Sciatic nerve (tissue), 2 donors: ENCODE measurements at regions not wholly inside any gene's neighbourhood (a gene's known extent, or its start where the extent isn't known, plus 50 kb on each side); places are given as distances from the start of the nearest gene placed in this dataset.
"Not testable (repeated sequence)": the region's sequence is repeated elsewhere in the genome, so short reads cannot be mapped to it uniquely, and the experiment has no call there.

Experiments used
- ATAC-seq: fragments of 200-7000 bp; cut with Tn5 transposase; one replicate; pipeline ENCODE4 v1.9.1; 2020; ENCODE audit warnings: mild to moderate bottlenecking, moderate library complexity
- DNase-seq: peaks from one replicate; pipeline ENCODE4 v3.0.0-alpha.2; 2020; ENCODE audit warnings: low spot score
- intact Hi-C: fragments of 100-400 bp; cut with DNase I; formaldehyde crosslinking; loops from one replicate; pipeline ENCODE4 v1.14.2; 2022
- donor health status: DM: no; HTN: no; CAD: no.
- donor health status: DM: no; HTN: no; CAD: no.

DNA sequence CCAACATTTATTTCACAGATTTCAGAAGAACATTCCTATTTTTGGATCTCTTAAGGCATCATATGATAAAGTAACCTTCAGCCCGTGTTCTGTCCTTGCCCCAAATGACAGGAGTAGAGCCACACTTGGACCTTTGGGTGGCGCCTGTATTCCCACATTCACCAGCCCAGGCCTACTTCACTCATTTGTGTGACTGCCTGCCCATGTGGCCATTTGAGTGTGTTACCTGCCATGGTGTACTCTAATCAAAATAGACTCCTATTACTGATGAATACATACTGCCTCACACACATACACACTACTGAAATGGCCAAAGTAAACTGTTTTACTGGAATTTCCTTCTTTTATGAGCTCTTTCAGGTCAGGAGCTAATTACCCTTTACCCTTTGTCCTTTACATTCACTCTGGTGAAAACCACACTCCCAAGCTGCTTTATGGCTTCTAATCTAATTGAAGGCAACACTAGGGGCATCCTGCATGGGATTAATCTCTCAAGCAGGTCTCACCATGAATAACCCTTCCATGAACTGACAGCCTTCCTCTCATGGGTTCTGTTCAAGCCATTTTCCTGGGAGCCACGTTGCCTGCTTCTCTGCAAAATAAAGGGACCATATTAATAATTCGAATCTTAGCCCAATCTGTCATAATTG, 271.0 kb upstream of the GALNT5 start:
- ATAC-seq (no peak), DNase-seq (no peak)
- intact Hi-C loops, result no loop called here

DNA sequence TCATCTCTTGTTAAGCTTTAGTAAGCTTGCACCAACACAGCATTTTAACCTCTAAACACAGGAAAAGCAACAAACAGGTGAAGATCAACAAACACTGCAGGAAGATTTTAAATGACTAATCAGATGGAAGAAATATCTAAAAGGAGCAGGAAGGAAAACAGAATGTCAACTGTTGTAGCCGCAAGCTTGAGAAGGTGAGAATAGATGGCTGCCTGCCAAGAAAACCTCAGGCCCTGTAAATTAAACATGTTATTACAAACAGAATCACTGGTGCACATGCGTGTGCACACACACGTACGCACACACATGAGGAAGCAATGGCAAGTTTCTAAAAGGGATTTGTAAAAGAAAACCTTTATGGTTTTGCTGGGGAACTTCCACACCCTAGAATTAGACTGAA, 257.8 kb upstream of the GALNT5 start:
- DNase-seq (no peak), ATAC-seq (no peak)
- intact Hi-C loops, result no loop called here

DNA sequence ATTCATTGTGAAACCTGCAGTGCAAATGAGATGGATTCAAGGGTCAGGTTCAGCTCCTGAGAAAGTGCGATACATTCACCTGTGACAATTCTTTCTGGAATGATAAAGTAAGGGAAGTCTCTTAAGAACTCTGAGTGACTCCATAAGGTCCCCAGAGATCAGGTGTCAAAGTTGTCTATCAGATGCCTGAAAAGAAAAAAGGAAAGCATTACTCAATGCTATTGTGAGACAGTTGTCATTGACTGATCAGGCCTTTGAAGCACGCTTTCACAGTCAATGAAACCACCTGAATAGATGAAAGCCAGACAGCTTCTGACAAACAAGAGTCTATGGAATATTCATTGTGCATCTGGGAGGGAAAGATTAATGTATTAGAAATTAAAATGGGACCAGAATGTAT, 252.7 kb upstream of the GALNT5 start:
- intact Hi-C loops, result no loop called here
- DNase-seq, result no peak

DNA sequence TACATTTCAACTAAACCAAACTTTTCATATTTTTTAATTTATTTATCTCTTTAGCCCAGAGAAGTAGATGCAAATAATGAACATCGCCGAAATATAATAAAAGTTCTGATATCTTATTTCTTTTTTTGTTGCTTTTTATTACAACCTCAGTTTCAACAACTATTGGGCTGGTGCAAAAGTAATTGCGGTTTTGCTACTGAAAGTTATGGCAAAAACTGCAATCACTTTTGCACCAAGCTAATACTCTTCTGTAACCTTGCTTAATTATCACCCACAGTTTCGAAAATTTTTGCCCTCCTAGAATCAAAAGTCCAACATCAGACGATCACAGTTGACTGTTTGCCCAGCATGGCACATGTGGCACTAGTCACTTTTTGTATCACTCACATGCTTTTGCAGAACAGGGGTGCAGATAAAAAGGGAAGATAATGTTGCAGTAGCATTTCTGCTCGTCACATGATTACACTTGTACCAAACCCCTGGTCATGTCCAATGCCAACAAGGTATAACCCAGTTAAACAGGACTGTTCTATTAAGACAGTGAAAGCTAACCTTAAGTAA, 242.4 kb upstream of the GALNT5 start:
- intact Hi-C loops, result loop anchor here (5.0 kb wide), 1 partner anchor 822 kb away; no protein-coding TSS in a partner anchor
- no peak for ATAC-seq
- DNase-seq, result no peak

More for the DNA sequence above, 252.7 kb upstream of the GALNT5 start:
- no peak for ATAC-seq

DNA sequence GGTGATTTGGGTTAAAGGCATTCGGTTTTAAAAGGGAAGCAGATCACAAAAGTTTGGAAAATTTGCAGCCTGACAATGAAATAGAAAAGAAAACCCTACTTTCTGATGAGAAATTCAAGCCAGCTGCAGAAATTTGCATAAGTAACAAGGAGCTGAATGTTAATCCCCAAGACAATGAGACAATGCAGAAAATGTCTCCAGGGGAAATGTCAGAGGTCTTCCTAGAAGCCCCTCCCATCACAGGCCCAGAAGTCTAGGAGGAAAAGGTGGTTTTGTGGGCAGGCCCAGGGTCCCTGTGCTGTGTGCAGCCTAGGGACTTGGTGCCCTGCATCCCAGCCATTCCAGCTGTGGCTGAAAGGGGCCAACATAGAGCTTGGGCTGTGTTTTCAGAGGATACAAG, 234.2 kb upstream of the GALNT5 start:
- ATAC-seq, intact Hi-C loops: not testable (repeated sequence)

DNA sequence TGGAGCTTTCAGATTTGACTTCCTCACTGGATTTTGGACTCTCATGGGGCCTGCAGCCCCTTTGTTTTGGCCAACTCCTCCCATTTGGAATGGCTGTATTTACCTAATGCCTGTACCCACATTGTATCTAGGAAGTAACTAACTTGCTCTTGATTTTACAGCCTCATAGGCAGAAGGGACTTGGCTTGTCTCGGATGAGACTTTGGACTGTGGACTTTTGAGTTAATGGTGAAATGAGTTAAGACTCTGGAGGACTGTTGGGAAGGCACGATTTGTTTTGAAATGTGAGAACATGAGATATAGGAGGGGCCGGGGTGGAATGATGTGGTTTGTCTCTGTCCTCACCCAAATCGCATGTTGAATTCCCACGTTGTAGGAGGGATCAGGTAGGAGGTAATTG, 233.4 kb upstream of the GALNT5 start:
- no peak for ATAC-seq
- DNase-seq, result no peak
- intact Hi-C loops, result no loop called here

More for the DNA sequence above, 234.2 kb upstream of the GALNT5 start:
- DNase-seq, result not testable (repeated sequence)

DNA sequence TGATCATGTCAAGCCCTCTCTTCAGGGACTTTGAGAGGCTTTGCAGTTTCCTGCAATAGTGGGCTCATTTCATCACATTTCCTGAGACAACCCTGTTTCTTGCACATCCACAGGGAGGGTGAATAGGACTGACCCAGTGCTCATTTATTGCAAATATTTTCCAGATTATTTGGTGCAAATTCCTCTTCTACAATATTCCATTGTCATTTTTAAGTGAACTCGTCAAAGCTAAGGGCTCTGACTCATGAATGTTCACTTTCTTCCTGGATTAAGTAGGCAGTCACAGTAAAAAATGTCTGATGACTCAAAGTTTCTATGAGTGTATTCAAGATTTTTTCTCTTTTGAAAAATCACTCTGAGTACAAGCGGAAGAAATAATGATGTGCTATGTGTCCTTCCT, 225.5 kb upstream of the GALNT5 start:
- ATAC-seq (peak; percentile 88), DNase-seq (no peak)
- intact Hi-C loops, result no loop called here

DNA sequence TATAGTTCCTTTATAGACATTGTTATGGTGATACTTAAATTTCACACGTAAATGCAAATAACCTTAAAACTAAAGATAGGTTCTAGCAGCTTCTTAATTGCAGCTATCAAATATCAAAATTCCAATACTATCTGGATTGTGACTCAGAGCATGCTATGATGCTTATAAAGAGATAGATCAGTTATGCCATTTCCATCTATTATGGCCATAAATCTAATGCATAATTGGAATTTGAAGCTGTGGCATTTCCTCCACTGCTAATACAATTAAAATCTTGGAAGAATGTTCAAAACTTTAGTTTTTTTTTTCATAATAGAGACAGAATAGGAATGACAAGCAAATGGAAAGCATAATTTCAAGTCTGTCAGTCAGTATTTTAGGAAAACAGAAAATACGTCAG, 220.8 kb upstream of the GALNT5 start:
- ATAC-seq (no peak), DNase-seq (no peak)
- intact Hi-C loops, result no loop called here

DNA sequence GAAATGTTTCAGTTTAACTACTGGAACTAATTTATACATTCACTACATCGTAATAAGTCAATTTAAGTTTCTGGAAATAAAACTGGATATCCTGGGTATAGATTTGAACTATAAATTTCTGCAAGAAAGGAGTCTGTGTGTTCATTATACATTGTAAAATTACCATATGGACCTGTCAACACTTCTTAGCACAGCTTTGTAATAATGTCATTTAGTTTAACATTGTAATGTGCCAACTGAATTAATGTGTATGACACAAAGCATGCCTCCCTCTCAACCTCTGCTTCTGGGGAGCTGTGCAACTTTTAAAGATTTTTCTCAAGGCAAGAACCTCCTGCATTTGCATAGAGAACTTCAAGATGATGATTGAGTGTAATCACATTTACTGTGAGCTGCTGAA, 213.7 kb upstream of the GALNT5 start:
- intact Hi-C loops, result no loop called here
- DNase-seq, result no peak
- no peak for ATAC-seq

DNA sequence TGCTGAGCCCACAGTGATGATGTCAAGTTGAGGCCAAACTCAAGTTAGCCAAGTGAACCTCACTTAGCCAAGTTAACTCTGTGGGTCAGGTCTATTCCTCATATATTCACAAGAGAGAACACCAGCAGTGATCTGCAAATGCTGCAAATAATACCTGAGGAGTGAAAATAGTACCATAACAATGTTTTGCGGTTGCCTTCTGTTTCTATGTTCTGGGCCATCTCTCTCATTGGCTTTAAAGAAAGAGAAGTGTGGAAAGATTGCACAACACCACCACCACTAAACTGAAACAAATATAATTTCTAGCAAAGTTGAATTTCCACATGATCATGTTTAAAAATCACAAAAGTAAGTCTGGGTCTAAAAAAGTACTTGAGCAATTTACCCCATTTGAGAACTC, 211.1 kb upstream of the GALNT5 start:
- ATAC-seq (no peak), DNase-seq (no peak)
- intact Hi-C loops, result no loop called here

DNA sequence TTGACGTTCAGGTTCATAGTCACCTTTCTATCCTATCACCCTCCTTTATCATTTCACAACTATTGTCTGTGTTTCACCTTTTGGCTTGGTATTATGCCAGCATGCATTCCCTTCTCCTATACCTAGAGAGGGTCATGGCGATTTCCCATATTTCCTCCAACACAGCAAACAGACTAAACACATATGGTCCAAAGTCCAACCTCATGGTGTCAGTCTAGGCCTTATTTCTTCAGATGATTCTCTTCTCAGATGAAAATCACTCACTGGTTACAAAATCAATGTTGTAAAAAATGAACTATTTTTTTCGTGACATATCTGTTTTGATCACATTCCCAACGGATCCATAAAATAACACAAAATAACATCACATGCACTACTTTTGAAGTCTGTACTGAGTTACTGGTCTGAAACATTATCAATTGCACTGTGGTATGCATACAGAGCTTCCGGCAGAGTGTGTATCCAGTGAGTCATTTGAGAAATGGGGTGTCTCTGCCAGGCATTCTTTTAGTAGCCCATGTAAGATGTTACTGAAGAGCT, 204.8 kb upstream of the GALNT5 start:
- intact Hi-C loops, result no loop called here

DNA sequence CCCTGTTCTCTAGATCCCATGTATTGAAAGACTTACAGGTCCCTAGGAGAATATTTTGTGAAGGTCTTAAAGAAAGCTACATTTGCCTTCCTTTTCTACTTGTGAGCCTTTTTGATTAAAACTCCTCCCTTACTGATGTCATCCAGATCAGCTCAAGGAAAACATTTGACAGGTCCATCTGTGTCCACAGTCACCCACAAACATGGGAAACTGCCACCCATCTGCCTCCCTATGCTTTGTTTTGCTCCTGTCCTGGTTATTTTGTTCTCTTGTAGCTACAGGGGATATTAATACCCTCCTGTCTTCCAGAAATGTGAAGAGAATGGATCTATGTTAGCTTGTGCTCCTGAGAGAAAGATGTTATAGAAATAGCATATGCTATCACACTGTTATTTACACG, 203.6 kb upstream of the GALNT5 start:
- intact Hi-C loops, result no loop called here
- DNase-seq (no peak), ATAC-seq (no peak)

More for the DNA sequence above, 204.8 kb upstream of the GALNT5 start:
- no peak for DNase-seq
- ATAC-seq, result no peak

DNA sequence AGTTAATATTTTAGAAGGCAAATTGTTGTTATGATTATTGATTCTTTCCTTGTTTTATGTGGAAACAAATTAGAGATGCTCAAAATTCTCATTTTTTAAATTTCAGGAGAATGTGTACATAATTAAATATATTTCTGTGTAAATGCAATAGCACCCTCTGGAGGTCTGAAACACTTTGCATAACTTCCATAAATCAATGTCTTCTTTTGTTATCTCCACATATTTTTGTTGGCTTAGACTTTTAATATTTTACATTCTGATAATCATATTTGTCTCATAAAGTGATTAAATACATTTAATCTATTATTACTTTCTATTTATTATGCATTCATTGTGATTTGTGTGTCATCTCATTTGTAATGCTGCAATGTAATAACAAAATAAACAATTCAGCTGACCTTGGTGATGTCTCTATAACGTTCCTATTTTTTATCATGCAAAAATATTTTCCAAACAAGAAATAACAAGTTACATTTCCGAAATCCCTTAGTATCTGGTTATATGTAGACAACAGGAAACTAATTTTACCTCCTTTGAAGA, 201.8 kb upstream of the GALNT5 start:
- ATAC-seq, result peak; percentile 29
- intact Hi-C loops, result no loop called here
- no peak for DNase-seq

DNA sequence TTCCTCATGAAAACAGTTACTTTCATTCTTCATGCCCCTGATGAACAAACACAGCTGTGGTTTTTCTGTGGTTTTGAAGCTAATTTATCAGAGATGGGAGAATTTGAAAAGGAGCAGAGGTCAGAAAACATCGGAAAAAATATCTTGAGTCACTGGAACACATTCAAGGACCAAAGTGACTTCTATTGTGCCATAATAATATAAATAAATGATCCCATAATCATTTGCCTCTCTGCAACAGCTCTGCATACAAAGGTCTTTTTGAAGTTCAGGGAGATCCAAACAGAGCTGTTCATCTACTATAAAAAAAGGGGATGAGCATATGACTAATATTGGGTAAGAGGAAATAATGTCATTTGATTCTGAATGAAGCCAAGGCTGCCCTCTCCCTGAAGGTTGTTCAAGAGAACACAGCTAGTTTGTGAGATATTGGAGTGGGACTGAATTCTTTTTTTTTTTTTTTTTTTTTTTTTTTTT, 201.3 kb upstream of the GALNT5 start:
- ATAC-seq, result peak; percentile 97
- DNase-seq, result no peak
- intact Hi-C loops, result no loop called here

DNA sequence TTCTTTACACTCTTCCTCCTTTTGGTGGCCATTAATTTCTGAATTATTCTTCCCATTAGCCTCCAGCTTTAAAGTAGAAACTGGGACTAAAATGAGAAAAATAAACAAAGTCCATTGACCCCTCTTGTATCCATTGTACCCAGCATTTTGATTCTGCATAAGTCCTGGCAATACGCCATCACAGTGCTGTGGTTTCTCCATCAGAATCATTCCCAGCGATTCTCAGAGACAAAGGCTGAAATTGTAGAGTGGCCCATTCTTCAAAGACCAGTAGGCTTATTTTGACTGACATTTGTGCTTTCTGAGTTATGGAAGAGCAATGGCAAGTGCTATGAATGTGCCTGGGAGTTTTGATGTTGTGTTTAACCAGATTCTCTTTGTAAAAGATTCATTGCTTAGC, 199.3 kb upstream of the GALNT5 start:
- DNase-seq (no peak), ATAC-seq (no peak)
- intact Hi-C loops, result no loop called here

DNA sequence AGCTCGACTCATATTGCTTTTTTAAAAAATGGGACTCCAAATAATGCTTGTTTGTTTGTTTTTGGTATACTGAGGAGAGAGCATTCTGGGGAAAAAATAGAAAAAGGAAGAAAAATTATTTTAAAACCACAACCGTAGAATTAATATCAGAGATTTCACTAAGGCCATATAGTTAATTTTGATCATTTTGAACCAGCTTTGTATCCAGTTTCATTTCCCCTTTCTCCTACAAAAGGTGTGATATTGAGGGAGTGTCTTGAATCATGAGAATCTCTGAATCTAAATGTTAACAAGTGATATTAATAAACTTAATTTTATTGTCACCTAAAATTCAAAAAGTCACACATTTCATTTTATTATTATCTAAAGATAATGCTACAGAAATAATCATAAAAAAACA, 198.5 kb upstream of the GALNT5 start:
- ATAC-seq, result no peak
- intact Hi-C loops, result no loop called here
- DNase-seq, result no peak

DNA sequence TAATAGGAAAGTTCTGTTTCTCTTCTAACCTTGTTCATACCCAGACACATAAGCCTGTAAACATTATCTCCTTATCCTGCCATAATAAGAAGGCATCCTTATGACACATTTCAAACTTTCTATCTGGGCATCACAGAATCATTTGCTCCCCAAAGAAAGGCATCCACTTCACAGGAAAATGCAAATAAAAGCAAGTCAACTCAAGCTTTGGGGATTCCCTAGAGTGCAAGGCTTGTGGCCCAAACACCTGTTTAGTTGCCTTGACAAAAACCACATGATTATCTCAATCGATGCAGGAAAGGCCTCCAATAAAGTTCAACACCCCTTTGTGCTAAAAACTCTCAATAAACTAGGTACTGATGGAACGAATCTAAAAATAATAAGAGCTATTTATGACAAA, 195.7 kb upstream of the GALNT5 start:
- intact Hi-C loops, result no loop called here
- no peak for DNase-seq

DNA sequence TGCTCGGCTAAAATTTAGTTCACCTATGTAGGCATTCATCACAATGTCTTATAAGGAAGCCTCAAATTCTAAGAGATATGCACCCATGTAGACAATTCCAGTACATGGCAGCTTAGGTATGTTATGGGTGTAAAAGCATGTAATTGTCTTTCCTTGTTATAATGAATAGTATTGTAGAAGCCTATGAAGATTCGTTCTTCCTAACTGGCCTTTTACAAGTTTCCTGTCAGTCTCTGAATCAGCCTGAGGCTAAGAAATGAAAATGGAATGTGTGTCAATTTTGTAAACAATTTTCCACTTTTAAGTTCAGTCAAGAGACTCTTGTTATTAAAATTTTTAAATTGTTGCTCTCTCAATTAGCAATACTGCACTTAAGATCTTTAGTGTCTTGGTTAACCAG, 189.9 kb upstream of the GALNT5 start:
- ATAC-seq, result no peak
- no peak for DNase-seq
- intact Hi-C loops, result no loop called here

More for the DNA sequence above, 195.7 kb upstream of the GALNT5 start:
- ATAC-seq, result no peak

DNA sequence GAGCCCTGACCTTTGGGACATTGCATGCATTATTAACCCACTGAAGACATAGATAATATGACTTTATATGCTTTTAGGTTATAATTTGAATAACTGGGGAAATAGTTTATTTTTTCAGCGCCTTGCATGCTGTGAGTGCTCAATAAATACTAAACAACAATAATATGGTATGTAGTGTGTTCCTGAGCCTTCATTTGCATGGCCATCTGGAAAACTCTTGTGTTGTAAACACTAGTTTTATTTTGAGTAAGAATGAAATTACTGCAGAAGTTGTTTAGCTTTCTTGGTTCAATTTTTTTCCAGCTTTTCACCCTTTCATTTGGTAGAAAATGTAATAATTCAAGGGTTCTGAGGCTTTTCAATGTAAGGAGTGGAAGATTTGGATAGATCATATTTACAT, 189.3 kb upstream of the GALNT5 start:
- DNase-seq, result no peak
- intact Hi-C loops, result no loop called here
- ATAC-seq, result no peak

DNA sequence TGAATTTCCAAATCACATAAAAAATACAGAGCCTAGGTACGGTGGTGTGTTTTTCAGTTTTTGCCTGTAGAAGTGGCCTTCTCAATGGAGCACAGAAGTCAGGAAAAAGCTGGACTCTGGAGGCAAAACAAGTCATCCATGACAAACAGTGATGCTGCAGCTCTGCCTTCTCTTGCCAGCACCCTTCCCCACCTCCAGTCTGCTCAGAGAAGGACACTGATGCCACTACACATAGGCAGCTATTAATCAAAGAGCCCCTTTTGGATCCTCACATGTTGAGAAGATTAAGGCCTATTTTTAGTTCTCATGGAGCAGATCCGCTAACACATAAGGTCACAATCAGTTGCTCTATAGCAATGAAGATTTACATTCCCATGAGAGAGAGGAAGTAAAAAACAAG, 181.6 kb upstream of the GALNT5 start:
- no peak for ATAC-seq
- intact Hi-C loops, result no loop called here

More for the DNA sequence above, 181.6 kb upstream of the GALNT5 start:
- DNase-seq, result no peak
